ENCODE measurements at regions not wholly inside any gene's neighbourhood (a gene's known extent, or its start where the extent isn't known, plus 50 kb on each side); places are given as distances from the start of the nearest gene placed in this dataset.
"Not testable (repeated sequence)": the region's sequence is repeated elsewhere in the genome, so short reads cannot be mapped to it uniquely, and the experiment has no call there.

- DNase-seq (ENCODE audit: low read depth), result not testable (repeated sequence)
Observed at GRCh38 chr6:158881884-158882283, 62.7 kb upstream of the EZR start.

- DNase-seq (ENCODE audit: low read depth), result not testable (repeated sequence)
Observed at GRCh38 chr6:158881276-158881675, 62.1 kb upstream of the EZR start.

GRCh38 chr6:158879180-158879579, 60.0 kb upstream of the EZR start:
- DNase-seq (ENCODE audit: low read depth), result no peak

GRCh38 chr6:158877716-158878115, 58.5 kb upstream of the EZR start:
- no peak for DNase-seq (ENCODE audit: low read depth)

GRCh38 chr6:158876886-158877285, 57.7 kb upstream of the EZR start:
- no peak for DNase-seq (ENCODE audit: low read depth)

- DNase-seq (ENCODE audit: low read depth), result no peak
Observed at GRCh38 chr6:158870649-158870957, 51.4 kb upstream of the EZR start.

- peak; percentile 60 for DNase-seq (ENCODE audit: low read depth)
Observed at GRCh38 chr6:158869826-158870648, 50.9 kb upstream of the EZR start.

- DNase-seq (ENCODE audit: low read depth), result no peak
Observed at GRCh38 chr6:158868890-158869825, 50.0 kb upstream of the EZR start.
